Psoas muscle (tissue), 7 donors: ENCODE measurements at regions not wholly inside any gene's neighbourhood (a gene's known extent, or its start where the extent isn't known, plus 50 kb on each side); places are given as distances from the start of the nearest gene placed in this dataset.
"Not testable (repeated sequence)": the region's sequence is repeated elsewhere in the genome, so short reads cannot be mapped to it uniquely, and the experiment has no call there.

Experiments used
- ATAC-seq, 4 donors: fragments of 200-7000 bp; cut with Tn5 transposase; one replicate each; pipeline ENCODE4 v1.9.1; 2020; ENCODE audit warnings: moderate library complexity in 3 of 4, mild to moderate bottlenecking in 2 of 4
- DNase-seq, 2 donors: peaks; one replicate each; pipeline ENCODE4 v3.0.0-alpha.2; 2020
- H3K27ac ChIP-seq: fragments of 200-600 bp; one replicate; pipeline ENCODE4 v1.8.0; 2022
- H3K27me3 ChIP-seq, 3 donors: fragments of 200-600 bp in 1 of 3; one replicate each; pipeline versions ENCODE4 v1.6.1 to v1.8.0; 2013 to 2022; ENCODE audit warnings: low read length in 2 of 3, mild to moderate bottlenecking in 2 of 3, moderate library complexity in 1 of 3; ENCODE audit not compliant: insufficient read depth in 3 of 3
- H3K36me3 ChIP-seq, 2 donors: fragments of 200-600 bp in 1 of 2; one replicate each; pipeline versions ENCODE4 v1.6.1 to v1.8.0; 2013 to 2022; ENCODE audit warnings: low read depth in 1 of 2, mild to moderate bottlenecking in 1 of 2, moderate library complexity in 1 of 2; ENCODE audit not compliant: insufficient read depth in 1 of 2
- H3K4me1 ChIP-seq: fragments of 200-600 bp; one replicate; pipeline ENCODE4 v1.8.0; 2022
- H3K4me3 ChIP-seq: fragments of 200-600 bp; one replicate; pipeline ENCODE4 v1.8.0; 2022; ENCODE audit warnings: mild to moderate bottlenecking
- H3K9me3 ChIP-seq: fragments of 200-600 bp; one replicate; pipeline ENCODE4 v1.8.0; 2022
- WGBS, 3 donors: extraction: QIAGEN DNeasy Blood & Tissue Kit; methylation state at CpG; one replicate each; pipeline versions ENCODE4 v1.1.6 to v1.1.7; 2013; 5-methylcytosine and 5-hydroxymethylcytosine counted together
- intact Hi-C, 2 donors: fragments of 100-400 bp; cut with DNase I; formaldehyde crosslinking; loops; one replicate each; pipeline versions ENCODE4 v1.11.0 to v1.14.2; 2022
- TF ChIP-seq, protein P1 (sequence below): fragments of 200-600 bp; IDR thresholded peaks from one replicate; pipeline ENCODE4 v1.8.0; 2022; ENCODE audit warnings: antibody characterized with exemption
- donor health status: healthy with polysubstance abuse.
- donor health status: DM: no; HTN: no; CAD: no; lungs with moderate emphysema.
- donor health status: Bipolar disorder and iron deficiency.
- donor health status: healthy.
- donor health status: DM: yes; HTN: yes; CAD: no.
- donor health status: DM: no; HTN: no; CAD: no.
- donor health status: DM: yes; HTN: yes; CAD: no.

- Histone ChIP-seq H3K9me3 (no peaks in the 10 kb centered on the region), H3K4me1 (no peaks in the 10 kb centered on the region), H3K27ac (no peak overlapping the region), H3K4me3 (no peak overlapping the region), H3K27me3 (peaks cover 0 to 3% (median 0%) of the 10 kb centered on the region in 3 donors), H3K36me3 (no peaks in the 10 kb centered on the region)
- ATAC-seq (no peak), DNase-seq (no peak)
- intact Hi-C loops, result no loop called here
- TF ChIP-seq, protein P1, sequence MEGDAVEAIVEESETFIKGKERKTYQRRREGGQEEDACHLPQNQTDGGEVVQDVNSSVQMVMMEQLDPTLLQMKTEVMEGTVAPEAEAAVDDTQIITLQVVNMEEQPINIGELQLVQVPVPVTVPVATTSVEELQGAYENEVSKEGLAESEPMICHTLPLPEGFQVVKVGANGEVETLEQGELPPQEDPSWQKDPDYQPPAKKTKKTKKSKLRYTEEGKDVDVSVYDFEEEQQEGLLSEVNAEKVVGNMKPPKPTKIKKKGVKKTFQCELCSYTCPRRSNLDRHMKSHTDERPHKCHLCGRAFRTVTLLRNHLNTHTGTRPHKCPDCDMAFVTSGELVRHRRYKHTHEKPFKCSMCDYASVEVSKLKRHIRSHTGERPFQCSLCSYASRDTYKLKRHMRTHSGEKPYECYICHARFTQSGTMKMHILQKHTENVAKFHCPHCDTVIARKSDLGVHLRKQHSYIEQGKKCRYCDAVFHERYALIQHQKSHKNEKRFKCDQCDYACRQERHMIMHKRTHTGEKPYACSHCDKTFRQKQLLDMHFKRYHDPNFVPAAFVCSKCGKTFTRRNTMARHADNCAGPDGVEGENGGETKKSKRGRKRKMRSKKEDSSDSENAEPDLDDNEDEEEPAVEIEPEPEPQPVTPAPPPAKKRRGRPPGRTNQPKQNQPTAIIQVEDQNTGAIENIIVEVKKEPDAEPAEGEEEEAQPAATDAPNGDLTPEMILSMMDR, result no peak
- 18 to 33% (median 20%) methylated on average over 3 of the region's 3 CpGs for WGBS, 3 donors
Measured at GRCh38 chr2:7627583-7627982, 710.4 kb downstream of the RNF144A start.

DNA sequence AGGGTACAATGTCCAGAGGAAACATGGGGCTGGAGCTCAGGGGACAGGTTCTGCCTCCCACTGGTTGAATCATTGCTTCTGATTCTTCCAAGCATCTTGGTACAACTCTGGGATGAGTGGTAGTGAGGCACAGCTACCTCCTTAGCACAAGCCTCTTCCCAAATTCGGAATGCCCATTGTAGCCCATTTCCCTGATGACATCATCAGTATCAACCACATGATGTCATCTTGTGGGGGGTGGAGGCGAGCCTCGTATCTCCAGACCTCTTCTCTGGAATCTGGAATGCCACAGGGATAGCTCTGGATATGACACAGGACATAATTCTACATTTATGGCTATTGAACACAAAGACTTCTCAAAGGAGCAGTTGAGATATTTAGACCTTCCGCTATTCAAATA, 715.2 kb downstream of the RNF144A start:
- no peak for DNase-seq
- no peaks in the 10 kb centered on the region for H3K9me3 ChIP-seq
- H3K36me3 ChIP-seq, result no peaks in the 10 kb centered on the region
- peaks cover 0 to 3% (median 0%) of the 10 kb centered on the region in 3 donors for H3K27me3 ChIP-seq
- intact Hi-C loops, result no loop called here
- no peak for ATAC-seq
- H3K4me1 ChIP-seq, result no peaks in the 10 kb centered on the region
- 75 to 81% (median 75%) methylated on average over 4 of the region's 4 CpGs for WGBS, 3 donors
- TF ChIP-seq, protein P1, result no peak
- no peak overlapping the region for H3K4me3 ChIP-seq
- no peak overlapping the region for H3K27ac ChIP-seq

DNA sequence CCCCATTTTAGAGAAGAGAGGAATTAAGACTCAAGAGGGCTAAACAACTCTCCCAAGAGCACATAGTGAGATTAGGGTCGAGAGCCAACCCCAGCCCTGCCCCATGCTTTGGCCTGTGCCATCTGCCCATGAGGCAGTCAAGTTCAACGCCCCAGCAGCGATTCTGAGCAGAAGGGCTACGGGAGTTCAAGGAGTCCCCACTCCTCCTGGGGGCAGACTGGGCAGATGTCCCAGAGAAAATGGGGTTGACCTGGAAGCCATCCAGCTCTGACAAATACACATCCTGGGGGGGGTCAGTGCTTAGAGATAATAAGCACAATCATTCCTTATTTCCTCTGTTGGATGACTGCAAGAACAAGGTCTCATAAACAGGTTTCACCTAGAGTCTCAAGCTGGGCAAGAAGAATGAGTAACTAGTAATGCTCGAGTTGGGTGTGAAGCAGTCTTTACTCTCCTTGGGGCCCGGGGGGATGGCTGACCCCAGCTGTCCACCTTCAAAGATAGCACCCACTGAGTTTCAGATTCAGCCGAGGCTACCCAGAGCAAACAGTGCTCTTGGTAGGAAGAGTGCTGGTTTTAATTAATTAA, 716.4 kb downstream of the RNF144A start:
- no peak for DNase-seq
- no peak overlapping the region for H3K4me3 ChIP-seq
- no peaks in the 10 kb centered on the region for H3K9me3 ChIP-seq
- TF ChIP-seq, protein P1, result no peak
- H3K4me1 ChIP-seq, result no peaks in the 10 kb centered on the region
- intact Hi-C loops, result no loop called here
- H3K27me3 ChIP-seq, result peaks cover 0 to 2% (median 0%) of the 10 kb centered on the region in 3 donors
- WGBS, 3 donors, result 59 to 63% (median 63%) methylated on average over 7 of the region's 7 CpGs
- ATAC-seq, result no peak
- H3K36me3 ChIP-seq, result no peaks in the 10 kb centered on the region
- H3K27ac ChIP-seq, result no peak overlapping the region

- Histone ChIP-seq H3K27me3 (peaks cover 0 to 2% (median 0%) of the 10 kb centered on the region in 3 donors), H3K27ac (no peak overlapping the region), H3K4me3 (no peak overlapping the region), H3K9me3 (no peaks in the 10 kb centered on the region), H3K36me3 (no peaks in the 10 kb centered on the region), H3K4me1 (no peaks in the 10 kb centered on the region)
- intact Hi-C loops, result no loop called here
- ATAC-seq, result no peak
- no peak for DNase-seq
- 29 to 36% (median 36%) methylated on average over 7 of the region's 7 CpGs for WGBS, 3 donors
- TF ChIP-seq, protein P1, result no peak
Measured at GRCh38 chr2:7634409-7634808, 717.2 kb downstream of the RNF144A start.

GRCh38 chr2:7639476-7639875, 722.3 kb downstream of the RNF144A start:
- Histone ChIP-seq H3K4me3 (no peak overlapping the region), H3K4me1 (no peaks in the 10 kb centered on the region), H3K27me3 (no peaks in the 10 kb centered on the region), H3K9me3 (no peaks in the 10 kb centered on the region), H3K27ac (no peak overlapping the region), H3K36me3 (no peaks in the 10 kb centered on the region)
- intact Hi-C loops, result no loop called here
- no peak for ATAC-seq
- DNase-seq, result no peak
- 84 to 96% (median 86%) methylated on average over 1 of the region's 1 CpG for WGBS, 3 donors
- TF ChIP-seq, protein P1, result no peak

GRCh38 chr2:7641272-7641671, 724.1 kb downstream of the RNF144A start:
- WGBS, 3 donors, result 88 to 90% (median 89%) methylated on average over 3 of the region's 3 CpGs
- H3K9me3 ChIP-seq, H3K4me1 ChIP-seq, DNase-seq, H3K4me3 ChIP-seq, intact Hi-C loops, ATAC-seq, H3K27ac ChIP-seq, H3K36me3 ChIP-seq, H3K27me3 ChIP-seq: not testable (repeated sequence)
